OCI-LY1 (cell line): ENCODE measurements at regions not wholly inside any gene's neighbourhood (a gene's known extent, or its start where the extent isn't known, plus 50 kb on each side); places are given as distances from the start of the nearest gene placed in this dataset.

Experiments used
- EZH2 ChIP-seq: fragments of 200-600 bp; sonication (generic), shearing (Covaris generic); IDR thresholded peaks from 2 replicates; pipeline ENCODE4 v1.8.0; 2017; ENCODE audit warnings: borderline replicate concordance, mixed run types, mild to moderate bottlenecking, antibody characterized with exemption, low read length, moderate library complexity, mixed read lengths
- TF ChIP-seq, protein P1 (sequence below): fragments of 200-600 bp; sonication (generic), shearing (Covaris generic); IDR thresholded peaks from 2 replicates; pipeline ENCODE4 v1.5.1; 2017; ENCODE audit warnings: mild to moderate bottlenecking, antibody characterized with exemption, low read length, moderate library complexity, mixed read lengths

DNA sequence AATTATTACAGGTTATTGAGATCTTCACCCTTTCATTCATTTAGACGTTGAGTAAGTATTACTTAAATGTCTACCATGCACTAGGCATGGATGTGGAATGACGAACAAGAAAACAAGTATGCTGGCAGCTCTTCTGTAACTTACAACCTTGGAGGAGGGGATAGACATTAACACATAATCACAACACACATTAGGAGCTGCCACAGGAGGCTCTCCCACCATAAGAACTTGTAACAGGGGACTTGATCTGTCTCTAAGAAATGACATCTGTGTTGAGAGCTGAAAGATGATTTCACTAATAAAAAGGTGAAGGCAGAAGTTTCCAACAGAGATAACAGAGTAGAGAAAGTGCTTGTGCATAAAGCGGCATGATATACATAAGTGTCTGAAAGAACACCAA, 384.7 kb upstream of the ZEB2 start:
- TF ChIP-seq, protein P1, sequence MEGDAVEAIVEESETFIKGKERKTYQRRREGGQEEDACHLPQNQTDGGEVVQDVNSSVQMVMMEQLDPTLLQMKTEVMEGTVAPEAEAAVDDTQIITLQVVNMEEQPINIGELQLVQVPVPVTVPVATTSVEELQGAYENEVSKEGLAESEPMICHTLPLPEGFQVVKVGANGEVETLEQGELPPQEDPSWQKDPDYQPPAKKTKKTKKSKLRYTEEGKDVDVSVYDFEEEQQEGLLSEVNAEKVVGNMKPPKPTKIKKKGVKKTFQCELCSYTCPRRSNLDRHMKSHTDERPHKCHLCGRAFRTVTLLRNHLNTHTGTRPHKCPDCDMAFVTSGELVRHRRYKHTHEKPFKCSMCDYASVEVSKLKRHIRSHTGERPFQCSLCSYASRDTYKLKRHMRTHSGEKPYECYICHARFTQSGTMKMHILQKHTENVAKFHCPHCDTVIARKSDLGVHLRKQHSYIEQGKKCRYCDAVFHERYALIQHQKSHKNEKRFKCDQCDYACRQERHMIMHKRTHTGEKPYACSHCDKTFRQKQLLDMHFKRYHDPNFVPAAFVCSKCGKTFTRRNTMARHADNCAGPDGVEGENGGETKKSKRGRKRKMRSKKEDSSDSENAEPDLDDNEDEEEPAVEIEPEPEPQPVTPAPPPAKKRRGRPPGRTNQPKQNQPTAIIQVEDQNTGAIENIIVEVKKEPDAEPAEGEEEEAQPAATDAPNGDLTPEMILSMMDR: no peak
- no peak for TF ChIP-seq EZH2
